ENCODE measurements at regions not wholly inside any gene's neighbourhood (a gene's known extent, or its start where the extent isn't known, plus 50 kb on each side); places are given as distances from the start of the nearest gene placed in this dataset.

- peak; percentile 15 for DNase-seq
Observed at GRCh38 chr2:158049129-158049855, 52.4 kb upstream of the UPP2 start.

GRCh38 chr2:158048327-158048726 lies 53.3 kb upstream of the UPP2 start:
- DNase-seq, result no peak

- DNase-seq, result peak; percentile 82
Observed at GRCh38 chr2:158047156-158047611, 54.5 kb upstream of the UPP2 start.

GRCh38 chr2:158046121-158046880 lies 55.4 kb upstream of the UPP2 start:
- DNase-seq, result no peak

- DNase-seq, result peak; percentile 5
Observed at GRCh38 chr2:158045362-158045761, 56.3 kb upstream of the UPP2 start.

GRCh38 chr2:158043181-158043948 lies 58.3 kb upstream of the UPP2 start:
- peak; percentile 60 for DNase-seq

- DNase-seq, result no peak
Observed at GRCh38 chr2:158042666-158043065, 59.0 kb upstream of the UPP2 start.

GRCh38 chr2:158042245-158042644 lies 59.4 kb upstream of the UPP2 start:
- DNase-seq, result peak; percentile 27

- no peak for DNase-seq
Observed at GRCh38 chr2:158041400-158041799, 60.3 kb upstream of the UPP2 start.

- DNase-seq, result no peak
Observed at GRCh38 chr2:158038901-158039300, 62.8 kb upstream of the UPP2 start.

- peak; percentile 87 for DNase-seq
Observed at GRCh38 chr2:158034198-158034866, 67.3 kb upstream of the UPP2 start.

- no peak for DNase-seq
Observed at GRCh38 chr2:158031371-158031770, 70.3 kb upstream of the UPP2 start.

GRCh38 chr2:158025255-158025996 lies 76.2 kb upstream of the UPP2 start:
- no peak for DNase-seq

GRCh38 chr2:158024288-158024898 lies 77.3 kb upstream of the UPP2 start:
- peak; percentile 79 for DNase-seq

GRCh38 chr2:158022888-158023287 lies 78.8 kb upstream of the UPP2 start:
- DNase-seq, result no peak

- no peak for DNase-seq
Observed at GRCh38 chr2:158021226-158021625, 80.5 kb upstream of the UPP2 start.

- peak; percentile 60 for DNase-seq
Observed at GRCh38 chr2:158015428-158016076, 86.1 kb upstream of the UPP2 start.

- DNase-seq, result no peak
Observed at GRCh38 chr2:158013891-158014290, 87.8 kb upstream of the UPP2 start.

GRCh38 chr2:158011055-158011771 lies 90.5 kb upstream of the UPP2 start:
- no peak for DNase-seq

GRCh38 chr2:158009399-158009798 lies 92.3 kb upstream of the UPP2 start:
- DNase-seq, result peak; percentile 7
